NCI-H128 (cell line): ENCODE measurements at regions not wholly inside any gene's neighbourhood (a gene's known extent, or its start where the extent isn't known, plus 50 kb on each side); places are given as distances from the start of the nearest gene placed in this dataset.

Experiments used
- DNase-seq: peaks from one replicate; lab custom pipeline; 2025; ENCODE audit not compliant: unreplicated experiment; lab: John Stamatoyannopoulos, UW

DNA sequence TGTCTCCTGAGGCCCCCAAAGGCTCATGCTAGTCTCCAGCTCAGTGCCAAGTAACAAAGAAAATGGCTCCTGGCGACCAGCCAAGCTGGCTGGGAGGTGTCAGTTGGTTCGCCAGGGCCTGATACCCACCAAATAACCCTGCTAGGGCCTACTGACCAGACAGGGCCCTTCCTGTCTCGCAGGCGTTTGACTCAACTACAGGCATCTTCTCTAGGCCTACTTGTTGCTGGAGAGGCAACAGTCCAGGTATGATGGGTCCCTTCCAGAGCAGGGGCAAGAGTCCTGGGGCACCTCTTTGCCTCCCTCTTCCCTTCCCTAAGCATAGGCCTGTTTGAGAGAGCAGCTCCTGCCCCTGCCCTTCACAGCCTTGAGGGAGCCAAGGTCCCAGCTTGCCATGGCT, 147.9 kb upstream of the VANGL1 start:
- no peak for DNase-seq

GRCh38 chr1:115492880-115493279, 148.9 kb upstream of the VANGL1 start:
- DNase-seq = no peak

DNA sequence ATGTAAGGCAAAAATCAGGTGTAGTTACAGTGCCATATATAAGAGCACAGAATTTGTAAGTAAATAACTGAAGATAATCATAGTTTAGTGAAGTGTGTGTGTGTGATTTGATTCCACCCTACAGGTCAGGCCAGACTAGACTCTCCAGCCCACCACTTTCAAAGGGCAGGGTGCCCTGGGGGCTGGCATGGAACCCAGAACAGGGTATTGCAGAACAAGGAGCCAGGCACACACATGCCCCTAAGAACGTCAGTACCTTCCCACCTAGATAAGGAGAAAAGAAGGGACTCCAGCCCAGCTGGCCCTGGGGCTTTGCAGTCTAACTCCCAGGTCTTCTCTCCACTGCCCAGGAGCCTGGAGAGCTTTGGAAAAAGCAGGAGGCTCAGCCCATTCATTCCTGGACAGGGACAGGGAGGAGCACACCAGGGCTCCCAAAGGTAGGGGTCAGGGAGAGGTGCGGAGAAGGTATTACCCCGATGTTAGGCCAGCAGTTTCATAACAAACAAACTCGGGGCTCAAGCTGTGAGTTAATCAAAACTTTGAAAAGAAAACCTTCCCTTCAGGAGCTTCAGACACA, 149.7 kb upstream of the VANGL1 start:
- no peak for DNase-seq

- DNase-seq = no peak
These were observed 150.3 kb upstream of the VANGL1 start for GRCh38 chr1:115491298-115492018.

- no peak for DNase-seq
These were observed 141.0 kb upstream of the NGF start for GRCh38 chr1:115479055-115479482.

DNA sequence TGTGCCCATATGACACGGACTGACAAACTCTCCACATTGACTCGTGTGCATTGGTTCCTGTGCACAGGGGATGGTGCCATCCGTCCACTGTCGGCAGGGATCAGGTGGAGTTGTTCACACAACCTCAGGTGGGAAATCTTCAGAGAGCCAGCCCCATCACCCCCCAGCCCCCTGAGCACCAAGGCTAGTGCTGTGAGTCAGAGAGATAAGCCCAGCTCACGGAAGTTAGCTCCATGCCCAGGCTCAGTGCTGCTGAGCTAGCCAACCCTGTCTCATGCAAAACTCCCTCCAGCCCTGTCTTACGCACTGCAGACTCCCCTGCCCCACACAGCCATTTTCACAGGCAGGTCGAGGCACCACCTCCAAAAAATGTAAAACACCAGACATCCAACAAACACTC, 139.0 kb upstream of the NGF start:
- DNase-seq = no peak

GRCh38 chr1:115476616-115477015, 138.6 kb upstream of the NGF start:
- DNase-seq = no peak

DNA sequence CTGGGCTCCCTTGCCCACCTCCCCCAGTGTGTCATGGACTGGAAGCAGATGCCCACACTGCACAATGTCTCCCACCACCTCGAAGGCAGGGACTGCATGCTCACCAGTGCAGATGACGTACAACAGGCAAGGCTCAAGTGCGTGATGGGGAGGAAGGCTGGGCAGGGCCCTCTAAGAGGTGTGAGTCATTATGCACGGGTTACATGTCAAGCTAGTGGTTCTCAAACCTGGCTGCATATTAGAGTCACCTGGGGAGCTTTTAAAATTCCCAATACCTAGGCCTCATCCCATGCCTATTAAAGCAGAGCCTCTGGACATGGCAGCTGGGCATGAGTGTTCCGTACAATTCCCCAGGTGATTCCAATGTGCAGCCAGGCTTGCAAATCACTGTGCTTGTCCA, 137.9 kb upstream of the NGF start:
- no peak for DNase-seq

DNA sequence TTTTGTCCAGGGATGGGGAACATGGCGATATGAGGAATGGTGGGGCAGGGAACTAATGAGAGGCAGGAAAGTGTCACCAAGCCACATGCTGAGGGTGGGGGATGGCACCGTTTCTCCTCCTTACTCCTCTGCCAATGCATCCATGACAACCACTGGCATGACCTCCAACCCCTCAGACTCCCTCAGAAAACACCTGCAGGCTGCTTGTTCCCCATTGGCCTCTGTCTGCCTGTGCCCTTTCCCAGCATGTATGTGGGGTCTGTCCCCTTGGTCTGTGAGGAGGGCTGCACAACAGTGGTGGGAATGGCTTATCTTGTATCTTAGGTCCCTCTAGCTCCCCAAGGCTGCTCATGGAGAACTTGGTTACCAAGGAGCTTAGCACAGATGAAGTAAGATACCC, 137.2 kb upstream of the NGF start:
- DNase-seq = no peak

DNA sequence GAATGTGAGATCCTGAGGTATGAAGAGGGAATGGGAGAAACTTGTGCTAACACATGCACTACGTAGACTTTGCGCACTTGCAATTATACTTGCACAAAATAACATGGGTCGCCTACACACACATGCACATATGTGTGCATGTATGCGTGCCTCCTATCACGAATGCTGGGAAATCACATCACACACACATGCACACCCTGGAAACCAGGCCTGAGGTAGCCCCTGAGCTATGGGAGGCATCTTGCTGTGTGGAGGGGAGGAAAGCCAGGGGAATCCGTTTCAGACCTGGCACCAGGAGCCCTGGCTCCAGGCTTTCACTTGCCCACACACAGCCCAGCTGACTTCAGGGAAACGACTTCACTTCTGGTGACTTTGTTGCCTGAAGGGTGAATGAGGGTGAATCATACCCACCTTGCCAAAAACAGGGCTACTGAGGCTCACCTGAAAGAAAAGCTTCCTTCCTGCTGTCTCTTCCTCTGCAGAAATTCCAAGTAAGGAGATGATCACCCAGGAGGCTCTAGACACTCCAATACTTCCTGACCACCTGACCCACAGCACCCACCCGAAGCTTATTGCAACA, 136.0 kb upstream of the NGF start:
- no peak for DNase-seq

DNA sequence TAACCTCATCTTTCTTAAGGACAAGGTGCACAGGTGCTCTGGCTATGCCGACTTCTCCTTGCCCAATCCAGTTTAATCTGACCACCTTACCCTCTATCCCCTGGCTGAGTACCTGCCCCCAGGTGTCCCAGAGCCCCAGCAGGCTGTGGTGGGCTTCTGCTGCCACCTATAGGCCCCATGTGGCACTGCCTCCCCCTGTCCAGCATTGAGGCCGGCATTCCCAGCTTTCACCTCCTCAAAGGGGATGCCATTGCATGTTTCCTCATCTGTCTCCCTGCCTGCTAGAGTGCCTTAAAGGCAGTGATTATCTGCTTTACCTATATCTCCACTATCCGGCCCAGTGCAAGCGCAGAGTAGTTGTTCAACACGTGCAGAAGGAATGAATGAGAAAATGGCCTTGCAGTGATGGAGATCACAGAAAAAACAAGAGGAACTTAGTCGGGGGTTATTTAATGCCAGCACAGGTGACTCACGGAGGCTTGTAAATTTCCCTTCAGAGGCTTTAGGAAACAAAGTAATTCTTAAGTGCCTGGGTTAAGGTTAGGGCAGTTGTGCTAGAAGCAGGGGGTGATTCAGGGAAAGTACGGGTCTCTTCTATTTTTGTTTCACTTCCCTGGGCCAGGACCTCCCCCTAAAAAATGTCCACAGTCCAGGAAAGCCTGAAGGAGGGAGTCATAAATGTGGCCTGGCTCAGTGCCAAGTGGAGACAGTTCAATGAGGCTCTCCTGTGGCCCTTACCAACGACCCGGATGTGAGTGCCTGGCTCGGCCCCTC, 131.8 kb upstream of the NGF start:
- DNase-seq = peak; percentile 32

- DNase-seq = no peak
These were observed 129.7 kb upstream of the NGF start for GRCh38 chr1:115467790-115468189.

DNA sequence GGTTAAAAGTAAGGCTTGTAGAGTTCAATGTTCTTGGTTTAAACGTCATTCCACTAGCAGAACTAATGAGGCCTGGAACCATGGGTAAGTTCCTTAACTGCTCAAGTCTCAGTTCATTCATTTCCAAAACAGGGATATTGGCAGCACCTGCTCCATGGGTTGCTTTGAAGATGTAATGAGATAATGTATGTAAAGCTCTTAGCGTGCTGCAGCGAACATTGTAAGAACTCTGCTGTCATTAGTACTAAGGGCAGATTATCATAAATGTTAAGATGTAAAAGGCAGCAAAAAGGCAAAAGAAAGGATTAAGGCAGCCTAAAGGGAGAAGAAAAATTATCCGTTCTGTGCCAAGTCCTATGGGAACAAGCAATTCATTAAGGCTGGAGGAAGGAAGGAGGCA, 129.1 kb upstream of the NGF start:
- no peak for DNase-seq

- DNase-seq = no peak
These were observed 128.4 kb upstream of the NGF start for GRCh38 chr1:115466433-115466832.

GRCh38 chr1:115465802-115466363, 127.8 kb upstream of the NGF start:
- no peak for DNase-seq

GRCh38 chr1:115463347-115463746, 125.3 kb upstream of the NGF start:
- DNase-seq = no peak

GRCh38 chr1:115462566-115463076, 124.6 kb upstream of the NGF start:
- no peak for DNase-seq

- DNase-seq = no peak
These were observed 123.5 kb upstream of the NGF start for GRCh38 chr1:115461526-115461925.

GRCh38 chr1:115459161-115459560, 121.1 kb upstream of the NGF start:
- no peak for DNase-seq

- peak; percentile 48 for DNase-seq
These were observed 120.5 kb upstream of the NGF start for GRCh38 chr1:115458426-115459114.

DNA sequence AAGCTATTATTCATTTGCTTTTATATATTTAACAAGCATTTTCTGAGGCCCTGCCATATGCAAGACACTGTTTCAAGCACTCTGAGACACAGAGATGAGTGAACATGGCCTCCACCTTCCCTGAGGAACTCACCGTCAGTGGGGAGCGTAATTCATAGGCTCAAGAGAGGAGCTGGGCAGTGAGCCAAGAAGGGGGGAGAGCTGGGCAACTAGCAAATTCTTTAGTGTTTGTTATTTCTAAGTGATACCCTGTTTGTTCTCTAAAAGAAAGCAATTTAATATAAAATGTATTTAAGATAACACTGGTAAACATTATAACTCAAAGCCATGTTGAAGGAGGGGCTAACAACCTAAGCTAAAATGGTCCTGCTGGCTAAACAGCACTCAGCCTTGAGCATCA, 119.2 kb upstream of the NGF start:
- DNase-seq = peak; percentile 23
